PC-3 (cell line): ENCODE measurements at regions not wholly inside any gene's neighbourhood (a gene's known extent, or its start where the extent isn't known, plus 50 kb on each side); places are given as distances from the start of the nearest gene placed in this dataset.

Experiments used
- ATAC-seq: fragments of 200-7000 bp; cut with Tn5 transposase; 2 replicates; pipeline ENCODE4 v1.9.1; 2020; ENCODE audit warnings: mild to moderate bottlenecking, moderate library complexity
- BruUV-seq: library from RNA; stranded (reverse); fragments of 400-500 nt; replicated peaks from 2 replicates; lab custom pipeline; 2021; lab: Mats Ljungman, UMichigan
- CTCF ChIA-PET: fragments of 300-600 bp; sonication (Branson Sonifier 250); formaldehyde crosslinking; loops from one replicate; lab custom pipeline; 2022; ENCODE audit warnings: antibody characterized with exemption; lab: Charles Lee
- POLR2A ChIA-PET: fragments of 300-600 bp; sonication (Branson Sonifier 250); formaldehyde crosslinking; loops from one replicate; lab custom pipeline; 2022; ENCODE audit warnings: antibody characterized with exemption; ENCODE audit not compliant: unreplicated experiment; lab: Charles Lee
- DNase-seq: peaks from one replicate; pipeline ENCODE4 v3.0.0-alpha.2; 2015
- H2AFZ ChIP-seq: fragments of 300-600 bp; sonication (generic); 2 replicates; pipeline ENCODE4 v1.6.0; 2016; ENCODE audit warnings: antibody characterized with exemption, low read length
- H3F3A ChIP-seq: fragments of 300-600 bp; sonication (generic); one replicate; pipeline ENCODE4 v1.6.0; 2017; ENCODE audit warnings: antibody characterized with exemption, low read length, control low read depth, mild to moderate bottlenecking; ENCODE audit not compliant: unreplicated experiment
- H3K27ac ChIP-seq: fragments of 300-600 bp; sonication (generic); 2 replicates; pipeline ENCODE4 v1.5.1; 2016; ENCODE audit warnings: mild to moderate bottlenecking, low read length
- H3K27me3 ChIP-seq: fragments of 300-600 bp; sonication (generic); 2 replicates; pipeline ENCODE4 v1.6.1; 2016; ENCODE audit warnings: low read length, mixed read lengths
- H3K36me3 ChIP-seq: fragments of 300-600 bp; sonication (generic); 2 replicates; pipeline ENCODE4 v1.6.1; 2016; ENCODE audit warnings: low read depth, mixed run types, low read length, mixed read lengths
- H3K4me1 ChIP-seq: fragments of 300-600 bp; sonication (generic); 2 replicates; pipeline ENCODE4 v1.5.1; 2016; ENCODE audit warnings: low read length; ENCODE audit not compliant: insufficient read depth
- H3K4me2 ChIP-seq: fragments of 300-600 bp; sonication (generic); 2 replicates; pipeline ENCODE4 v1.6.0; 2016; ENCODE audit warnings: low read length
- H3K4me3 ChIP-seq: fragments of 300-600 bp; sonication (generic); 2 replicates; pipeline ENCODE4 v1.5.1; 2016; ENCODE audit warnings: mild to moderate bottlenecking, low read length, mixed read lengths
- H3K79me2 ChIP-seq: fragments of 300-600 bp; sonication (generic); 2 replicates; pipeline ENCODE4 v1.6.1; 2017; ENCODE audit warnings: low read length, mixed read lengths
- H3K9ac ChIP-seq: fragments of 300-600 bp; sonication (generic); 2 replicates; pipeline ENCODE4 v1.6.0; 2016; ENCODE audit warnings: mild to moderate bottlenecking, low read length
- H3K9me2 ChIP-seq: fragments of 300-600 bp; sonication (generic); replicated peaks from 2 replicates; pipeline ENCODE4 v1.6.1; 2016; ENCODE audit warnings: mixed run types, low read length, mixed read lengths
- H3K9me3 ChIP-seq: fragments of 300-600 bp; sonication (generic); 2 replicates; pipeline ENCODE4 v1.6.1; 2016; ENCODE audit warnings: low read length, mixed read lengths
- H4K20me1 ChIP-seq: fragments of 300-600 bp; sonication (generic); 2 replicates; pipeline ENCODE4 v1.6.1; 2016; ENCODE audit warnings: low read length, mixed read lengths
- CTCF ChIP-seq: fragments of 300-600 bp; sonication (generic); conservative IDR thresholded peaks from 2 replicates; pipeline ENCODE4 v1.5.1; 2017; ENCODE audit warnings: antibody characterized with exemption, low read depth, mild to moderate bottlenecking, low read length
- EZH2 ChIP-seq: fragments of 300-600 bp; sonication (generic); IDR thresholded peaks from one replicate; pipeline ENCODE4 v1.6.1; 2017; ENCODE audit warnings: antibody characterized with exemption, mild to moderate bottlenecking, low read length; ENCODE audit not compliant: unreplicated experiment
- EZH2phosphoT487 ChIP-seq: fragments of 300-600 bp; sonication (generic); IDR thresholded peaks from 2 replicates; pipeline ENCODE4 v1.6.1; 2018; ENCODE audit warnings: mild to moderate bottlenecking, antibody characterized with exemption, low read length, borderline replicate concordance
- intact Hi-C: fragments of 100-400 bp; cut with micrococcal nuclease; formaldehyde crosslinking; loops from 2 replicates; pipeline ENCODE4 v1.9.0; 2023

- Histone ChIP-seq H3F3A (no peaks in the 10 kb centered on the region), H3K27ac (no peak overlapping the region), H2AFZ (no peak overlapping the region), H3K4me2 (no peak overlapping the region), H3K4me1 (no peaks in the 10 kb centered on the region), H3K79me2 (no peaks in the 10 kb centered on the region), H3K9me3 (no peaks in the 10 kb centered on the region), H3K36me3 (no peaks in the 10 kb centered on the region), H3K9me2 (no peaks in the 10 kb centered on the region), H4K20me1 (no peaks in the 10 kb centered on the region), H3K4me3 (no peak overlapping the region), H3K9ac (no peak overlapping the region), H3K27me3 (no peaks in the 10 kb centered on the region)
- TF ChIP-seq EZH2phosphoT487 (no peak), CTCF (no peak), EZH2 (no peak)
- BruUV-seq, result no TSS peak
- DNase-seq (no peak), ATAC-seq (no peak)
- intact Hi-C loops, result no loop called here
- ChIA-PET CTCF (no interaction called here), POLR2A (no interaction called here)
Observed at GRCh38 chr5:67543720-67544270, 347.2 kb upstream of the CD180 start.

GRCh38 chr5:67542479-67542878 lies 345.9 kb upstream of the CD180 start:
- no peak for TF ChIP-seq CTCF
- TF ChIP-seq EZH2, result no peak
- TF ChIP-seq EZH2phosphoT487, result no peak
- H3K27ac ChIP-seq, result no peak overlapping the region
- no peak overlapping the region for H3K9ac ChIP-seq
- intact Hi-C loops, result no loop called here
- H3K4me2 ChIP-seq, result no peak overlapping the region
- ChIA-PET POLR2A (no interaction called here), CTCF (no interaction called here)
- no peak overlapping the region for H2AFZ ChIP-seq
- H3K9me3 ChIP-seq, result no peaks in the 10 kb centered on the region
- H3K27me3 ChIP-seq, result no peaks in the 10 kb centered on the region
- no peaks in the 10 kb centered on the region for H3K36me3 ChIP-seq
- H3K9me2 ChIP-seq, result no peaks in the 10 kb centered on the region
- no peaks in the 10 kb centered on the region for H4K20me1 ChIP-seq
- no peaks in the 10 kb centered on the region for H3K4me1 ChIP-seq
- H3K4me3 ChIP-seq, result no peak overlapping the region
- DNase-seq (no peak), ATAC-seq (no peak)
- no peaks in the 10 kb centered on the region for H3K79me2 ChIP-seq
- BruUV-seq, result no TSS peak
- H3F3A ChIP-seq, result no peaks in the 10 kb centered on the region

GRCh38 chr5:67541875-67542274 lies 345.3 kb upstream of the CD180 start:
- Histone ChIP-seq H3K36me3 (no peaks in the 10 kb centered on the region), H2AFZ (no peak overlapping the region), H3K4me3 (no peak overlapping the region), H3K27ac (no peak overlapping the region), H4K20me1 (no peaks in the 10 kb centered on the region), H3K9me2 (no peaks in the 10 kb centered on the region), H3K4me2 (no peak overlapping the region), H3K79me2 (no peaks in the 10 kb centered on the region), H3F3A (no peaks in the 10 kb centered on the region), H3K9ac (no peak overlapping the region), H3K4me1 (no peaks in the 10 kb centered on the region), H3K9me3 (no peaks in the 10 kb centered on the region), H3K27me3 (no peaks in the 10 kb centered on the region)
- no TSS peak for BruUV-seq
- intact Hi-C loops, result no loop called here
- TF ChIP-seq CTCF (no peak), EZH2phosphoT487 (no peak), EZH2 (no peak)
- CTCF ChIA-PET, result no interaction called here
- no peak for DNase-seq
- no peak for ATAC-seq
- POLR2A ChIA-PET, result no interaction called here
